H7 (cell line): ENCODE measurements at regions not wholly inside any gene's neighbourhood (a gene's known extent, or its start where the extent isn't known, plus 50 kb on each side); places are given as distances from the start of the nearest gene placed in this dataset.
"Not testable (repeated sequence)": the region's sequence is repeated elsewhere in the genome, so short reads cannot be mapped to it uniquely, and the experiment has no call there.

Experiments
- DNase-seq: peaks from one replicate; pipeline ENCODE4 v3.0.0; 2012
- H3K27me3 ChIP-seq: 2 replicates; pipeline ENCODE4 v1.6.0; 2011; ENCODE audit warnings: mild to moderate bottlenecking, low read length; ENCODE audit not compliant: control insufficient read depth, insufficient read depth
- H3K36me3 ChIP-seq: replicated peaks from 2 replicates; pipeline ENCODE4 v1.5.1; 2011; ENCODE audit warnings: low read length; ENCODE audit not compliant: control insufficient read depth, insufficient read depth
- H3K4me3 ChIP-seq: 2 replicates; pipeline ENCODE4 v1.5.1; 2011; ENCODE audit warnings: low read depth, mild to moderate bottlenecking, control low read depth, low read length, moderate library complexity; ENCODE audit not compliant: insufficient read depth

DNA sequence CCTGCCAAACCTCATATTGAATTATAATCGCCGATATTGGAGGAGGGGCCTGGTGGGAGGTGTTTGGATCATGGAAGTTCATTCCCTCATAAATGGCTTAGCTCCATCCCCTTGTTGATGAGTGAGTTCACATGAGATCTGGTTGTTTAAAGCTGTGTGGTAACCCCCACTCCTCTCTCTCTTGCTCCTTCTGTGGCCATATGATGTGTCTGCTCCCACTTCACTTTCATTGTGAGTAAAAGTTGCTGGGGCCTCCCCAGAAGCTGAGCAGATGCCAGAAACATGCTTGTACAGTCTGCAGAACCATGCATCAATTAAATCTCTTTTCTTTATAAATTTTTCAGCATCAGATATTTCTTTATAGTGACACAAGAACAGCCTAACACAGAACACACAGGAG is 929.0 kb upstream of the FAT3 start:
- Histone ChIP-seq H3K27me3 (no peaks in the 10 kb centered on the region), H3K36me3 (no peaks in the 10 kb centered on the region), H3K4me3 (no peak overlapping the region)
- DNase-seq: no peak

DNA sequence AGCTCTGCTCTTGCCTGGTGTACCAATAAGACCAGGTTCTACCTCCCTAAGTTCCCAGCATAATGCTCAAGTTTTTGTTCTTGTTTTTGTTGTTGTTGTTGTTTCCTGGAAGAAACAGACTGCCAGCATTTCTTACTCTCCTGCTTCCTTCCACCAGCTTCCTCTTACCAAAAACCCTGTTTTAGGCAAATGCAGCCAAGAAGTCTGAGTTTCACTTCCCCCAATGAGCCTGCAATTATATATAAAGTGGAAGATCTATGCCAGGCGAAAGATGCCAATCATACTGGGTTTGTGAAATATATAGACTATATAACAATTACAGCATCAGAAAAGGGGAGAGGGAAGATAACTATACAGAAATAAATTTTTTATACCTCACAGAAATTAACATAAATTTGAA is 931.5 kb upstream of the FAT3 start:
- no peak for DNase-seq
- no peak overlapping the region for H3K4me3 ChIP-seq
- H3K27me3 ChIP-seq: no peaks in the 10 kb centered on the region
- H3K36me3 ChIP-seq: no peaks in the 10 kb centered on the region

DNA sequence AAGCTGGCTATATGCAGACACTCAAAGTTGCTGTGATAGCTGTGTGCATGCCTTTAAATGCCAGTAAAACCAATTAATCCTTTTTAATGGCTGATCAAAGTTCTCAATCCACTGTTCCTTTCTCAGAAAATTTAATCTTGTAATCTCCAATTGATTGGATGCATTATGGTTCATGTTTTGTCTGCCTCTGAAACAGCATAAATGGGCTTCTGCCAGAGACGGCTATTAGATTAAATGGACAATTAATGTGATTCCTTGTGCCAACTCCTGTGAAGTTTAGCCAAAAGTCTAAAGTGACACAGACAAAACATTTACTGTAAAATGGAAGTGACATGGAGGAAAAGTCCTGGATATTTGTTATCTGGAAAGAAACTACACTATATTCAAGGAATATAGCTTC is 952.5 kb upstream of the FAT3 start:
- DNase-seq: no peak
- no peaks in the 10 kb centered on the region for H3K36me3 ChIP-seq
- H3K27me3 ChIP-seq: no peaks in the 10 kb centered on the region
- no peak overlapping the region for H3K4me3 ChIP-seq

DNA sequence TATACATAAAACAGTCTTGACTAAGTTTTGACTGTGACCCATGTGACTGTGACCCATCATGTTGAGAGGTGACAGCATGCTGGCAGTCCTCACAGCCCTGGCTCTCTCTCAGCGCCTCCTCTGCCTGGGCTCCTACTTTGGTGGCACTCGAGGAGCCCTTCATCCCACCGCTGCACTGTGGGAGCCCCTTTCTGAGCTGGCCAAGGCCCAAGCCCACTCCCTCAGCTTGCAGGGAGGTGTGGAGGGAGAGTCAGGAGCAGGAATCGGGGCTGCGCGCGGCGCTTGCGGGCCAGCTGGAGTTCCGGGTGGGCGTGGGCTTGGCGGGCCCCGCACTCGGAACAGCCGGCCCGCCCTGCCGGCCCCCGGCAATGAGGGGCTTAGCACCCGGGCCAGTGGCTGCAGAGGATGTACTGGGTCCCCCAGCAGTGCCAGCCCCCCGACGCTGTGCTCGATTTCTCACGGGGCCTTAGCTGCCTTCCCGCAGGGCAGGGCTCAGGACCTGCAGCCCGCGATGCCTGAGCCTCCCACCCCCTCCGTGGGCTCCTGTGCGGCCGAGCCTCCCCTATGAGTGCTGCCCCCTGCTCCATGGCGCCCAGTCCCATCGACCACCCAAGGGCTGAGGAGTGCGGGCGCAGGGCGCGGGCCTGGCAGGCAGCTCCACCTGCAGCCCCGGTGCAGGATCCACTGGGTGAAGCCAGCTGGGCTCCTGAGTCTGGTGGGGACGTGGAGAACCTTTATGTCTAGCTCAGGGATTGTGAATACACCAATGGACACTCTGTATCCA is 955.9 kb upstream of the FAT3 start:
- not testable (repeated sequence) for H3K36me3 ChIP-seq, H3K4me3 ChIP-seq, DNase-seq, H3K27me3 ChIP-seq

DNA sequence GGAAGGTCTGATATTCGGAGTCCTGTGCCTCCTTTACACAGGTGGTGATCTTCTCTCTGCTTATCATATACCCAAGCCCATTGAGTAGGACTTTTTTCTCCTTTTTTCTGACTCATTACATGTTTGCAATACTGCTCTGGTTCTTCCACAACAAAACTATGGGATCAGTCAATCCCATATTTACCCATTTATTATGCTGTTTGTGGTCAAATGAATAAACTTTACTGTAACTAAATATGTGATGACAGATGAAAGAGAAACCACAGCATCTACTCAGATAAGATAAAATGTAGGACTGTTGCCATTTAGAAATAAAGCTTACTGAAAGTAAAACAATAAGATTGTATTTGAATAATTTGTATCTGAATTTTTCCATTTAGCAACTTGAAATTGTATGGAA is 958.7 kb upstream of the FAT3 start:
- DNase-seq: no peak
- no peaks in the 10 kb centered on the region for H3K27me3 ChIP-seq

DNA sequence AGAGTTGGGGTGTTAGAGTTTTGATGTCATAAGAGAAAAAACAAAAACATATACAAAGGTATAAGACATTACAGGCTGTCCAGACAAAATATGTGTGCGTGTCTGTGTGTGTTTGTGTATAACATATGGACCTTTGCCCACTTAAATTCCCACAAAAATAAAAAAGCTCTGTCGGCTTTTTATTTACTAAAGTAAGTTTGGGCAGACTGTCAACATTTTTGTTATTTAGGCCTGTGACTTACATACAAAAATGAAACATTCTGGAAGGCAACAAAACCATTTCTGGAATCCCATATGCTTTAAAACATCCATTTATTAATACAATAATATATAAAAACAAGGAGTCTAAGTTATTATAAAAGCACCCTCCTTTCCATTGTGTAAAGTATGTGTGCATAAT is 960.1 kb upstream of the FAT3 start:
- Histone ChIP-seq H3K27me3 (no peaks in the 10 kb centered on the region), H3K4me3 (no peak overlapping the region), H3K36me3 (no peaks in the 10 kb centered on the region)
- no peak for DNase-seq

More for the DNA sequence above, 958.7 kb upstream of the FAT3 start:
- no peaks in the 10 kb centered on the region for H3K36me3 ChIP-seq
- H3K4me3 ChIP-seq: no peak overlapping the region

DNA sequence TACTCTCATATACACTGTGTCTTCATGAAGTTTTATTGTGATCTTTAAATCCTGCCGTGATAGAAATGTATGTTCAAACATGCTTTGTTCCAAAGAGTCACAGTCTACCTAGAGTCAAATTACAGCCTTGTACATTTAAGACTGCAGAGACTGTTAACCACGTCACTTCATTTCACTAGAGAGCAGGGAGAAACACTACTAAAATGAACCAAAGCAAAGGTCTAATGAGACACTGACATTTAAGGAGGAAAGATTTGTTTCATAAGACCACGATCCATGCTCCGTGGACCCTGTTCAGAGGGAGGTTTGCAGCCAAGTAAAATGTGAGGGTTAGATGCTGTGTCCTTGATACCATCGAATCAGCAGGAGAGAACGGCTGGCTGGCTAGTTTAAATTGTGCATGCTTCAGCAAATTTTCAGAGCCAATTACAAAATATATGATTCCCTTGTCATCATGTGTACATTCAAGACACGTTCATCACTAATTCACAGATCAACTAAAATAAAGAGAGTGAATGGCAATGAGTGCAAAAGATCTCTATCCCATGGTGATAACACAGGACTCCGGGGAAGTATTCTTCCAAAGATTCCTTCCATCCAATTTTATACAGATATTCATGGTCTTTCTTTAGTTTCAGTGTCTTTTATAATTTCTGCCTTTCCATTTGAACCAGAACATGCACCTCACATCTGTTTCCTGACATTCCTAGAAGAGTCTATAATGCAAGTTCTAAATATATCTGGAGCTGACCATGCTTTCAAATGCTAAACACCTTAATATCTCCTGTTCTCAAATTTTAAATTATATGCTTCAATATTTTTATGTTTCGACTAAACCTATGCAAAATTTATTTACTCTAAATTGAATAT is 960.9 kb upstream of the FAT3 start:
- DNase-seq: no peak
- no peaks in the 10 kb centered on the region for H3K27me3 ChIP-seq
- H3K36me3 ChIP-seq: no peaks in the 10 kb centered on the region
- no peak overlapping the region for H3K4me3 ChIP-seq

DNA sequence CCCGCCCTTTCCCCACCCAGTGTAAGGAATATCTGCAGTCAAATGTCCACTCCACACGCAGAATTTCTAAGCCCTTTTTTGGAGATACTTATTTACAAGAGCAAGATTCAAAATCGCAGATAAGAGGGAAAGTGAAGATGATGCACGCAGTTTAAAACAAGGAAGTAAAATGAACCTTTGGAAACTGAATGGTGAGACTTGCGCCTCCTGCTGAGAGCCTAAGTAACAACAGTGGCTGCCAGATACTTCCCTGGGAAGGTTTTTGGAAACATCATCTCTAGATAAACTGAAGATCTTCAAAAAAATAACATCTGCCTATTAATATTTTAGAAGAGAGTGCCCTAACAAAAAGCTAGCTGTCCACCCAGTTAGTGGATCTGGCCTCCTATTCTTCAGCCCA is 963.1 kb upstream of the FAT3 start:
- DNase-seq: peak; percentile 19
- Histone ChIP-seq H3K36me3 (no peaks in the 10 kb centered on the region), H3K4me3 (no peak overlapping the region), H3K27me3 (no peaks in the 10 kb centered on the region)

DNA sequence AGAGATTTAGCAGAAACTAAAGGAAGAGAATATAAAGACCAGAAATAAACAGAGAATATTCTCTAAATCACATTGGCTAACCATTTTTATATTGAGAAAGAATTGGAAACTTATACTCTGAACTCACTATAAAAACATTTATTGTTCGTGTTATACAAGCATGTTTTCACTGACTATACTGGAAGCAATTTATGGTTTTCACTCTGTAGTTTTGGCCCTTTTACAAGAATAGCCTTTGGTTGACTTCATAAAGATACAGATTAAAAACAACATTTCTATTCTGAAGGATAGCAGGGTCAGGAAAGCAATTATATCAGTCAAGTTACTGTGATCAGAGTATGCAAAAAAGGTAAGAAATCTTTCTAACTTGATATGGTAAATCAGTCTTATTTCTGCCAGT is 965.7 kb upstream of the FAT3 start:
- DNase-seq: no peak
- H3K27me3 ChIP-seq: no peaks in the 10 kb centered on the region
- no peak overlapping the region for H3K4me3 ChIP-seq
- no peaks in the 10 kb centered on the region for H3K36me3 ChIP-seq

DNA sequence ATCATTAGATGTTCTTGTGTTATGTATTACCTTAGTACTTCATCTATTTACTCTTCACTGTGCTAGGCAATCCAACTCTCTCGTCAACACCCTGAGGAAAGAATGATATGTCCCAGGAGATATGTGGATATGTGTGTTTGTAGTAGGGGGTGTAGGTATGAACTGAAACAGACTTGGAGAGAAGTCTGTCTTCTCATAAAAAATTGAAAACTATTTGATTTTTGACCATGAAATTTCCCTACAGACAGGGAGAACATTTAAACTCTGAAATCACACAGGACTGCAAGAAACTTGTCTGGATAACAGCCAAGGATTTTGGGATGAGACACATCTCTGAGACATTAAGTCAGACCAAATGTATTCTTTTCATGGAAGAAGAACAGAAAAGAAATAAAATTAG is 967.0 kb upstream of the FAT3 start:
- no peaks in the 10 kb centered on the region for H3K36me3 ChIP-seq
- H3K4me3 ChIP-seq: no peak overlapping the region
- DNase-seq: no peak
- H3K27me3 ChIP-seq: no peaks in the 10 kb centered on the region

DNA sequence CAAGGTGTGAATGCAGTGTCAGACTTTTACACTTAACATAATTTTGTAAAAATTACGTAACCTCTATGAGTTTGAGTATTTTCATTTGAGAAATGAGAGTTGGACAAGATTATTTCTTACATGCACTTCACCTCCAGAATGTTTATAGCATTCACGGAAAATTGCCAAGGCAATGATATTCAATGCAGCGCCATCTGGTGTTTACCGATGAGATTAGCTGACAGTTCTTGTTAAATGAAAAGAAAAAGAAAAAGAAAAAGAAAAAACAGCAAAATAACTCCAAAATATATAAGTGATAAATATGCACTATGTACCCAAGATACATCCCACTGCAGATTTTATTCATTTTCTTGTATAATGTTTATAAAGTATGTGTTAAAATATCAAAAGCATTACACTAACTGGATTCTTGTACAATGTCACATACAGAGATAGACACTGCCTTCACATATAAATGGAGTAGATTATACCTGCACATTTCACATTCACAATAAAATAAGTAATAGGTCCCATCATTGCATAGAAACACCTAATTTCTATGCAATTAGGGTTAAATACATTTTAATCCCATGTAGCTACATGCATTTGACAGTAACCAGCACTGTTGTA is 976.3 kb upstream of the FAT3 start:
- DNase-seq: no peak
- no peaks in the 10 kb centered on the region for H3K27me3 ChIP-seq
- no peaks in the 10 kb centered on the region for H3K36me3 ChIP-seq
- no peak overlapping the region for H3K4me3 ChIP-seq

DNA sequence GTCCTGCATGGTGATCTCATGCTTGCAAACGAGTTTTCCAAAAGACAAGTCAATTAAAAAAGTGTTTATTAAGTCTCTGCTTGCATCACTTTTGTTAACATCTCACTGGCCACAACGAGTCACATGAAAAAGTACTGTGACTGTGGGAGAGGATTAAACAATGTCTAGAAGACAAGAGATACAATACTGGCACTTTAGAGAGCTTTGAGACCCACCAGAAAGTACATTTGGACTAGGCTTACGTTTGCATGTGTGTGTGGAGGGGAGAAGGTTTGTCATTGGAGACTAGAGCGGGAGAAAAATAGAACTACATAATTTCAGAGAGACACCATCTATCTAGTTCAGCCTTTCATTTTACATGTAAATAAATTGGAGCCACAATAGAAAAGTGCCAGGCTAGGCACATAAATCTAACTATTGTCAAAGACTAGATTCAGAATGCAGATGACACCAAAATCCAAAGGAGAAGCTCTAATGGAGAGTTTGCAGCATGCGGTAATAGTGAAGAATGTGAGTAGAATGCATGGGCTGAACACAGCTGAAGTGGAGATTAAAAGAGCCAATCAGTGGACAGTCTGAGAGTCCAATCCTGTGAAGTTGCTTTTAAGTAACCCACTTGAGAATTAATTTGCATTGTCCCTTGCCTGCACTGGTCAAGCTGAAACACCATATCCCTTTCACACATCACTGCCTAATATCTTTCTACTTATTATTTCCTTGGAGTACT is 977.4 kb upstream of the FAT3 start:
- no peak for DNase-seq
- no peaks in the 10 kb centered on the region for H3K36me3 ChIP-seq
- H3K4me3 ChIP-seq: no peak overlapping the region

DNA sequence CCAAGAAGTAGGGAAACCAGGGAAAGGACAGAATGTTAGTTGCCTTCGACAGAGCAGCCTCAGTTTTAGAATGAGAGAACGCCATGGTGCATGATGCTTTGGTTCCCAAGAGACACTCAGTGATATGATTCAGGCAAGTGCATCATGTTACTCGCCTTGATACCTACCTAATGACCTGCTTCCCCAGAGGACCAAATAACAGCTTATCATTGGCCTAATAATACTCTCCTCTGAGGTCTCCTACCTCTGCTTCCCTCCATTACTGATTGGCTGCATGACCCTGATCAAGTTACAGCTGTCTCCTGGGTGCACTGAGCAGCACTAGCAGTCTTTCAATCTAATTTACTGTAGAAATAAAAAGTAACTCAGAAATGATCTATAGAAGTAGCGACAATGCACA is 979.7 kb upstream of the FAT3 start:
- Histone ChIP-seq H3K36me3 (no peaks in the 10 kb centered on the region), H3K4me3 (no peak overlapping the region), H3K27me3 (no peaks in the 10 kb centered on the region)
- DNase-seq: no peak

More for the DNA sequence above, 977.4 kb upstream of the FAT3 start:
- no peaks in the 10 kb centered on the region for H3K27me3 ChIP-seq

DNA sequence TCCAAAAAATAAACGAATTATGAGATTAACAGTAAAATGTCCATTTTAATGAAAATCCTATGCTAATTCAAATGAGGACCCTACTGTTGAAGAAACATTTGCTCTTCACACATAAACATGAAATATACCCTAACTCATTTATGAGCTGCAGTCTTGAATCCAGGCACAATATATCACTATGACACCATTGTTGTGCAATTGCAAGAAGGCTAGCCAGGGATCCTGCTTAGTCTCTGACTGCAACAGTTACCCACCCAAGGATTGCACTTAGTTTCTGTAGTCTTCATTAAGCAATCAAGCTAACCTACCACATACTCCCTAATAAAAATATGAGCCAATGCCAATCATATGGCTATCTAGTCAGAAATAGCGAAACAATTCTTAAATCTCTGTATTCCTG is 981.0 kb upstream of the FAT3 start:
- Histone ChIP-seq H3K27me3 (no peaks in the 10 kb centered on the region), H3K36me3 (no peaks in the 10 kb centered on the region)

More for the DNA sequence above, 981.0 kb upstream of the FAT3 start:
- no peak overlapping the region for H3K4me3 ChIP-seq
- DNase-seq: no peak
